ENCODE measurements at regions not wholly inside any gene's neighbourhood (a gene's known extent, or its start where the extent isn't known, plus 50 kb on each side); places are given as distances from the start of the nearest gene placed in this dataset.

GRCh38 chr3:27623085-27623753, 98.9 kb downstream of the EOMES start:
- H4K20me1 ChIP-seq (ENCODE audit: insufficient read depth, low read length): no peaks in the 10 kb centered on the region
- H3K4me3 ChIP-seq (ENCODE audit: insufficient read depth, low read depth, low read length): no peak overlapping the region
- Mint-ChIP-seq H3K9me3 (ENCODE audit: unreplicated experiment) (peaks cover 5% of the 10 kb centered on the region), H3K27ac (ENCODE audit: unreplicated experiment) (no peak overlapping the region), H3K4me3 (ENCODE audit: unreplicated experiment) (no peak overlapping the region), H3K27me3 (ENCODE audit: low read depth, unreplicated experiment) (peaks cover 6% of the 10 kb centered on the region), H3K36me3 (ENCODE audit: low read depth, unreplicated experiment) (no peaks in the 10 kb centered on the region), H3K4me1 (ENCODE audit: low read depth, unreplicated experiment) (no peaks in the 10 kb centered on the region)
- H3K27ac ChIP-seq (ENCODE audit: low read depth, low read length): no peak overlapping the region
- H3K4me1 ChIP-seq (ENCODE audit: insufficient read depth, low read length): peaks cover 5% of the 10 kb centered on the region
- H2AFZ ChIP-seq (ENCODE audit: low read depth, low read length): peak overlapping the region; percentile 42
- TF ChIP-seq EZH2 (IDR thresholded peaks at IDR 0.05; ENCODE audit: insufficient read depth, low read length) (no peak), CTCF (IDR thresholded peaks at IDR 0.05; ENCODE audit: insufficient read depth, low read depth, low read length) (no peak)
- DNase-seq (ENCODE audit: low read depth) (no peak), FAIRE-seq (no peak)
- no peaks in the 10 kb centered on the region for H3K36me3 ChIP-seq (ENCODE audit: insufficient read depth, low read length)
- no peaks in the 10 kb centered on the region for H3K79me2 ChIP-seq (ENCODE audit: insufficient read depth, low read length)
- H3K27me3 ChIP-seq (ENCODE audit: insufficient read depth, low read length): no peaks in the 10 kb centered on the region
- H3K4me2 ChIP-seq (ENCODE audit: low read length): no peak overlapping the region
- H3K9me3 ChIP-seq (ENCODE audit: insufficient read depth, low read depth, low read length): no peaks in the 10 kb centered on the region
- no peak overlapping the region for H3K9ac ChIP-seq (ENCODE audit: low read length)

GRCh38 chr3:27617552-27617951, 104.6 kb downstream of the EOMES start:
- H3K27ac Mint-ChIP-seq (ENCODE audit: unreplicated experiment): no peak overlapping the region
- H3K27me3 Mint-ChIP-seq (ENCODE audit: low read depth, unreplicated experiment): no peaks in the 10 kb centered on the region

More at GRCh38 chr3:27617552-27617951, 104.6 kb downstream of the EOMES start:
- Mint-ChIP-seq H3K4me3 (ENCODE audit: unreplicated experiment) (no peak overlapping the region), H3K4me1 (ENCODE audit: low read depth, unreplicated experiment) (peaks cover 8% of the 10 kb centered on the region), H3K36me3 (ENCODE audit: low read depth, unreplicated experiment) (no peaks in the 10 kb centered on the region), H3K9me3 (ENCODE audit: unreplicated experiment) (peaks cover 14% of the 10 kb centered on the region)
- Histone ChIP-seq H3K4me1 (ENCODE audit: insufficient read depth, low read length) (no peaks in the 10 kb centered on the region), H3K9me3 (ENCODE audit: insufficient read depth, low read depth, low read length) (peaks cover 11% of the 10 kb centered on the region), H3K9ac (ENCODE audit: low read length) (no peak overlapping the region), H3K27me3 (ENCODE audit: insufficient read depth, low read length) (no peaks in the 10 kb centered on the region), H3K4me3 (ENCODE audit: insufficient read depth, low read depth, low read length) (no peak overlapping the region), H3K79me2 (ENCODE audit: insufficient read depth, low read length) (no peaks in the 10 kb centered on the region), H3K4me2 (ENCODE audit: low read length) (no peak overlapping the region), H2AFZ (ENCODE audit: low read depth, low read length) (no peak overlapping the region), H4K20me1 (ENCODE audit: insufficient read depth, low read length) (no peaks in the 10 kb centered on the region), H3K27ac (ENCODE audit: low read depth, low read length) (no peak overlapping the region), H3K36me3 (ENCODE audit: insufficient read depth, low read length) (no peaks in the 10 kb centered on the region)
- DNase-seq (ENCODE audit: low read depth) (no peak), FAIRE-seq (no peak)
- TF ChIP-seq CTCF (IDR thresholded peaks at IDR 0.05; ENCODE audit: insufficient read depth, low read depth, low read length) (no peak), EZH2 (IDR thresholded peaks at IDR 0.05; ENCODE audit: insufficient read depth, low read length) (no peak)

Data from astrocyte (in vitro differentiated cells and primary cell).